HepG2 (cell line): ENCODE measurements at regions not wholly inside any gene's neighbourhood (a gene's known extent, or its start where the extent isn't known, plus 50 kb on each side); places are given as distances from the start of the nearest gene placed in this dataset.

ENCODE experiments used
- ATAC-seq: fragments of 200-7000 bp; cut with Tn5 transposase; 3 replicates; pipeline ENCODE4 v1.9.1; 2020; ENCODE audit warnings: mild to moderate bottlenecking, moderate library complexity
- BruUV-seq: library from RNA; stranded (reverse); fragments of 400-500 nt; replicated peaks from 2 replicates; lab custom pipeline; 2021; lab: Mats Ljungman, UMichigan
- CTCF ChIA-PET: fragments of 300-600 bp; formaldehyde crosslinking; extraction: SDS; loops from one replicate; lab custom pipeline; 2021; ENCODE audit warnings: low total read pairs, inconsistent platforms, low intra/inter-chr PET ratio; lab: Yijun Ruan, JAX
- POLR2A ChIA-PET: fragments of 350-600 bp; sonication (Branson Sonifier 250); formaldehyde crosslinking; loops from one replicate; lab custom pipeline; 2020; ENCODE audit warnings: antibody characterized with exemption, inconsistent platforms; lab: Yijun Ruan, JAX
- DNase-seq: peaks from one replicate; pipeline ENCODE4 v3.0.0-alpha.2; 2015; ENCODE audit warnings: low spot score
- FAIRE-seq: peaks from 3 replicates; lab custom pipeline; 2011; peaks lifted over from hg19 to GRCh38; lab: Jason Lieb, UNC
- H2AFZ ChIP-seq: one replicate; pipeline ENCODE4 v1.6.1; 2011; ENCODE audit warnings: low read length, inconsistent platforms
- H3K27ac ChIP-seq: fragments of 300-600 bp; 3 replicates; pipeline ENCODE4 v1.8.0; 2011; ENCODE audit warnings: mixed run types, mild to moderate bottlenecking, mixed read lengths, low read length, inconsistent platforms; ENCODE audit not compliant: insufficient read depth; ENCODE audit errors: extremely low read length
- H3K27me3 ChIP-seq, 2 experiments: fragments of 200-600 bp in 1 of 2; 2 replicates in 1 of 2; 3 replicates in 1 of 2; pipeline versions ENCODE4 v1.6.0 to v1.8.0; 2011; ENCODE audit warnings: low read length in 2 of 2, mild to moderate bottlenecking in 2 of 2, moderate library complexity in 2 of 2, inconsistent platforms in 1 of 2; ENCODE audit not compliant: insufficient read depth in 2 of 2, control insufficient read depth in 1 of 2
- H3K36me3 ChIP-seq, 2 experiments: fragments of 200-600 bp in 1 of 2; replicated peaks in 1 of 2; 2 replicates in 1 of 2; 3 replicates in 1 of 2; pipeline versions ENCODE4 v1.5.1 to v1.8.0; 2011; ENCODE audit warnings: low read length in 2 of 2, inconsistent platforms in 1 of 2; ENCODE audit not compliant: insufficient read depth in 2 of 2, control insufficient read depth in 1 of 2
- H3K4me1 ChIP-seq: 2 replicates; pipeline ENCODE4 v1.5.1; 2012; ENCODE audit warnings: low read length, inconsistent platforms; ENCODE audit not compliant: insufficient read depth
- H3K4me2 ChIP-seq: 2 replicates; pipeline ENCODE4 v1.6.0; 2011; ENCODE audit warnings: low read depth, low read length, inconsistent platforms
- H3K4me3 ChIP-seq, 3 experiments: fragments of 200-600 bp in 1 of 3; sonication (generic), shearing (Covaris generic) in 1 of 3; replicated peaks in 1 of 3; 2 replicates each; pipeline ENCODE4 v1.5.1; 2011 to 2016; ENCODE audit warnings: low read length in 3 of 3, inconsistent platforms in 2 of 3, low read depth in 2 of 3, mild to moderate bottlenecking in 2 of 3, control low read depth in 1 of 3, mixed read lengths in 1 of 3; ENCODE audit not compliant: insufficient read depth in 1 of 3
- H3K79me2 ChIP-seq: one replicate; pipeline ENCODE4 v1.6.1; 2011; ENCODE audit warnings: low read length, inconsistent platforms; ENCODE audit not compliant: insufficient read depth
- H3K9ac ChIP-seq: 2 replicates; pipeline ENCODE4 v1.6.0; 2011; ENCODE audit warnings: mild to moderate bottlenecking, low read depth, low read length, inconsistent platforms; ENCODE audit not compliant: insufficient read depth
- H3K9me3 ChIP-seq: 2 replicates; pipeline ENCODE4 v1.5.1; 2012; ENCODE audit warnings: mild to moderate bottlenecking, low read length
- H4K20me1 ChIP-seq: 2 replicates; pipeline ENCODE4 v1.6.0; 2011; ENCODE audit warnings: inconsistent platforms, mild to moderate bottlenecking, low read length, moderate library complexity; ENCODE audit not compliant: insufficient read depth
- ARNTL ChIP-seq: sonication (generic); formaldehyde crosslinking; IDR thresholded peaks from 2 replicates; pipeline ENCODE4 v1.4.0; 2020; ENCODE audit warnings: mild to moderate bottlenecking, missing genetic modification reagents
- ATF4 ChIP-seq, 2 experiments: fragments of 450-650 bp in 1 of 2; sonication (generic) in 1 of 2; formaldehyde crosslinking; IDR thresholded peaks; 2 replicates each; pipeline versions ENCODE4 v1.5.0 to v1.8.0; 2020 to 2022; ENCODE audit warnings: mild to moderate bottlenecking in 1 of 2, missing genetic modification reagents in 1 of 2
- FOXA3 ChIP-seq: IDR thresholded peaks from 2 replicates; pipeline ENCODE4 v1.6.1; 2016; ENCODE audit warnings: missing genetic modification reagents, missing compliant biosample characterization
- FOXO1 ChIP-seq: sonication (generic); formaldehyde crosslinking; IDR thresholded peaks from 2 replicates; pipeline ENCODE4 v1.4.0; 2020; ENCODE audit warnings: missing genetic modification reagents
- JUN ChIP-seq: sonication (generic); formaldehyde crosslinking; IDR thresholded peaks from 2 replicates; pipeline ENCODE4 v1.4.0; 2020; ENCODE audit warnings: mild to moderate bottlenecking, missing genetic modification reagents
- NR3C1 ChIP-seq: sonication (generic); formaldehyde crosslinking; IDR thresholded peaks from 2 replicates; pipeline ENCODE4 v1.4.0; 2020; ENCODE audit warnings: missing genetic modification reagents
- PAXIP1 ChIP-seq: sonication (generic); formaldehyde crosslinking; conservative IDR thresholded peaks from 2 replicates; pipeline ENCODE4 v1.4.0; 2020; ENCODE audit warnings: mild to moderate bottlenecking, missing genetic modification reagents, moderate library complexity
- POGZ ChIP-seq: sonication (generic); formaldehyde crosslinking; IDR thresholded peaks from 2 replicates; pipeline ENCODE4 v1.4.0; 2020; ENCODE audit warnings: mild to moderate bottlenecking, missing genetic modification reagents
- RARA ChIP-seq: IDR thresholded peaks from 2 replicates; pipeline ENCODE4 v1.6.1; 2016; ENCODE audit warnings: missing genetic modification reagents, missing compliant biosample characterization
- RXRB ChIP-seq: IDR thresholded peaks from 2 replicates; pipeline ENCODE4 v1.6.1; 2016; ENCODE audit warnings: borderline replicate concordance, missing genetic modification reagents, missing compliant biosample characterization
- SAP130 ChIP-seq: IDR thresholded peaks from 2 replicates; pipeline ENCODE4 v1.6.1; 2016; ENCODE audit warnings: low read depth
- SP5 ChIP-seq: IDR thresholded peaks from 2 replicates; pipeline ENCODE4 v1.6.1; 2016; ENCODE audit warnings: low read depth, borderline replicate concordance
- ZNF17 ChIP-seq: sonication (generic); formaldehyde crosslinking; IDR thresholded peaks from 2 replicates; pipeline ENCODE4 v1.5.0; 2020; ENCODE audit warnings: mild to moderate bottlenecking, missing genetic modification reagents
- ZNF431 ChIP-seq: sonication (generic); formaldehyde crosslinking; IDR thresholded peaks from 2 replicates; pipeline ENCODE4 v1.9.0; 2022; ENCODE audit warnings: missing genetic modification reagents, low read depth, mild to moderate bottlenecking, borderline replicate concordance
- WGBS: methylation state at CpG from one replicate; pipeline ENCODE4 v1.1.6; 2017; ENCODE audit warnings: low lambda C conversion rate; 5-methylcytosine and 5-hydroxymethylcytosine counted together
- in situ Hi-C: cut with HindIII; loops from 2 replicates; pipeline ENCODE4 v1.10.0; 2017; ENCODE audit warnings: low pct_unique_long_range_greater_than_20kb; ENCODE audit not compliant: extremely low pct_ligation_motif_present
- intact Hi-C: fragments of 100-400 bp; cut with micrococcal nuclease; formaldehyde crosslinking; loops from one replicate; pipeline ENCODE4 v1.10.0; 2022; ENCODE audit not compliant: unreplicated experiment

- BruUV-seq, result no TSS peak
- no peak overlapping the region for H3K4me3 ChIP-seq
- H3K27me3 ChIP-seq, result no peaks in the 10 kb centered on the region
- DNase-seq (no peak), FAIRE-seq (no peak), ATAC-seq (no peak)
- in situ Hi-C loops, result no loop called here
- no peaks in the 10 kb centered on the region for H4K20me1 ChIP-seq
- H3K79me2 ChIP-seq, result no peaks in the 10 kb centered on the region
- peaks cover 89% of the 10 kb centered on the region for H3K4me1 ChIP-seq
- peak overlapping the region; percentile 42 for H3K4me2 ChIP-seq
- no peaks in the 10 kb centered on the region for H3K9me3 ChIP-seq
- ChIA-PET CTCF (no interaction called here), POLR2A (interaction anchor here (8.9 kb wide), 1 partner anchor 16 kb away, joined by 70 read pairs; no protein-coding TSS in a partner anchor)
- H3K27ac ChIP-seq, result no peak overlapping the region
- H3K36me3 ChIP-seq, result no peaks in the 10 kb centered on the region
- WGBS, result 10% methylated on average over 3 of the region's 3 CpGs
- H2AFZ ChIP-seq, result no peak overlapping the region
- intact Hi-C loops, result no loop called here
- peak overlapping the region; percentile 27; the same call in 1 of the 2 replicates for H3K9ac ChIP-seq
- 0 out of 4 replicates have a peak, but pooled peaks of 1 of the 2 experiments have one; percentile 46 for TF ChIP-seq ATF4 (CRISPR knock-in tag; IDR thresholded peaks at IDR 0.05)
- TF ChIP-seq ZNF17, result no peak
Measured at GRCh38 chr7:45990276-45990675, 69.2 kb upstream of the IGFBP3 start.

GRCh38 chr7:45988405-45989057 lies 67.5 kb upstream of the IGFBP3 start:
- H3K79me2 ChIP-seq, result no peaks in the 10 kb centered on the region
- H3K27me3 ChIP-seq, result no peaks in the 10 kb centered on the region
- POLR2A ChIA-PET, result interaction anchor here (1.0 to 8.9 kb wide), 4 partner anchors 15 to 107 kb away, joined by 3 to 70 read pairs (median 4); partner anchors contain the start of gene IGFBP1
- H2AFZ ChIP-seq, result no peak overlapping the region
- intact Hi-C loops (loop anchor here (2.0 kb wide), 1 partner anchor 14 kb away; no protein-coding TSS in a partner anchor), in situ Hi-C loops (no loop called here)
- 0 out of 6 replicates have a peak overlapping the region, but pooled peaks of 1 of the 3 experiments have one; percentile 6 for H3K4me3 ChIP-seq
- H3K4me1 ChIP-seq, result peaks cover 89% of the 10 kb centered on the region
- WGBS, result 28% methylated on average over 8 of the region's 9 CpGs
- peak overlapping the region; percentile 36; the same call in 1 of the 2 replicates for H3K9ac ChIP-seq
- BruUV-seq, result no TSS peak
- peak; percentile 47 for ATAC-seq
- peak overlapping the region; percentile 62 for H3K27ac ChIP-seq
- DNase-seq, result peak; percentile 68
- H3K4me2 ChIP-seq, result peak overlapping the region; percentile 45
- H4K20me1 ChIP-seq, result no peaks in the 10 kb centered on the region
- no peaks in the 10 kb centered on the region for H3K9me3 ChIP-seq
- H3K36me3 ChIP-seq, result no peaks in the 10 kb centered on the region
- FAIRE-seq, result no peak
- CTCF ChIA-PET, result no interaction called here
- TF ChIP-seq ARNTL (CRISPR knock-in tag), result peak; percentile 47; the same call in 1 of the 2 replicates
- TF ChIP-seq RARA, result peak; percentile 84
- peak; percentile 35; the same call in 1 of the 2 replicates for TF ChIP-seq JUN (CRISPR knock-in tag)
- peak; percentile 58 for TF ChIP-seq RXRB (CRISPR knock-in tag)
- peak; percentile 60 for TF ChIP-seq POGZ (CRISPR knock-in tag)
- no peak for TF ChIP-seq ZNF431 (CRISPR knock-in tag)
- TF ChIP-seq FOXA3, result peak; percentile 58; the same call in 1 of the 2 replicates
- no peak for TF ChIP-seq NR3C1 (CRISPR knock-in tag)
- TF ChIP-seq FOXO1 (CRISPR knock-in tag), result peak; percentile 12; the same call in 1 of the 2 replicates
- TF ChIP-seq SAP130 (CRISPR knock-in tag), result peak; percentile 52; the same call in 1 of the 2 replicates
- TF ChIP-seq PAXIP1 (CRISPR knock-in tag), result peak; percentile 39
- TF ChIP-seq SP5 (CRISPR knock-in tag), result peak; percentile 52
